ENCODE measurements at regions not wholly inside any gene's neighbourhood (a gene's known extent, or its start where the extent isn't known, plus 50 kb on each side); places are given as distances from the start of the nearest gene placed in this dataset.

DNA sequence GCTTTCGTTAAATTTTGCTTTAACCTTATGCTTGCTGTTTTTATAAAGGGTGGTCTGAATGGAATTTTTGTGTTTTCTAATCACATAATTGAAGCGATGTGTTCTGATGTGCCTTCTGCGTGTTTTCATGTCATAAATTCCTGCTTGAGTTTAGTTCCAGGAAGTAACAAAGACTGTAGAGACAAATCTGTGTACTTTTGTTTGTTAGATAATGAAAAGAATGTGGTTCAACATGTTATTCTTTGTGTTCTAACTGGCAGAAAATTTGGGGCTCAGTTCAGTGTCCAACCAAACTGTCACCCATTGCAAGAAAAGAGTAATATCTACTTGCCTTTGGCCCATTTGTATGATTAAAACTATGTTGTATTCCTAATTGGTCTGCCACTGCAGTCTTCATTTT, 324.0 kb downstream of the DIPK2A start:
- DNase-seq (ENCODE audit: low read depth in 2 of 2): no peak

GRCh38 chr3:144296808-144297207, 325.2 kb downstream of the DIPK2A start:
- no peak for DNase-seq (ENCODE audit: low read depth in 2 of 2)

DNA sequence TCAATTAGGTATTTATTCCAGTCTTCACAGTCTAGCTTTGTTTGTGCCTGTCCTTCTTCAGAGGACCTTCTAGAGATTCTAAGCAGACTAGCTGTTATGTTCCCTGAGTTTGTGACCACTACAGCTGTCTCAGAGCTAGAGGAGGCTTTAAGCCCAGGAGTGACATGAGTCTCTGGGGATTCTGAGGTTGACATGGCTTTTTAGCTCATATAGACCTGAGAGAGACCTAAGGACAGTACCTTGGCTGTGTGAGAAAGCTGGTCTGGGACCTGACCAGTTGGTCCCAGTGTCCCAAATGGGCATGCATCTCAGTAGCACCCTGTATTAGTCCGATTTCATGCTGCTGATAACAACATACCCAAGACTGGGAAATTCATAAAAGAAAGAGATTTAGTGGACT, 330.2 kb downstream of the DIPK2A start:
- no peak for DNase-seq (ENCODE audit: low read depth in 2 of 2)

- no peak for DNase-seq (ENCODE audit: low read depth in 2 of 2)
Observed at GRCh38 chr3:144307951-144308350, 336.3 kb downstream of the DIPK2A start.

DNA sequence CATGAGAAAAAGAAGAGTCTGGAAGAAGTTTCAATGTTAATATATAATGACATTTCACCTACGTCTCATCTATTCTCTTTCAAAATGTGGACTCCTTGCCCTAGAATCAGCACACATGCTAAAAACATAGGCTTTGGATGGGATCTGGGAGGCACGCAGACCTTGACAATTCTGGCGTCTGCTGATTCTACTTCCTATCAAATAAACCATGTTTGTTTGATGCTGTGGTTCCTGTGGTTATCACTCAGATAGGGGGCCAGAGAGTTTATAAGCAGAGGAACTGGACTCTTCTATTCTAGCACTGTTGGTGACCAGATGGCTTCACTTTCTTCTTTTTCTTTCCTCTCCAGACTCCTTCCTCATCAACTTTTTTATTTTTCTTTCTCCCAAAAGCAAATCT, 336.8 kb downstream of the DIPK2A start:
- DNase-seq (ENCODE audit: low read depth in 2 of 2): no peak

- DNase-seq (ENCODE audit: low read depth in 2 of 2): no peak
Observed at GRCh38 chr3:144312702-144313101, 341.1 kb downstream of the DIPK2A start.

DNA sequence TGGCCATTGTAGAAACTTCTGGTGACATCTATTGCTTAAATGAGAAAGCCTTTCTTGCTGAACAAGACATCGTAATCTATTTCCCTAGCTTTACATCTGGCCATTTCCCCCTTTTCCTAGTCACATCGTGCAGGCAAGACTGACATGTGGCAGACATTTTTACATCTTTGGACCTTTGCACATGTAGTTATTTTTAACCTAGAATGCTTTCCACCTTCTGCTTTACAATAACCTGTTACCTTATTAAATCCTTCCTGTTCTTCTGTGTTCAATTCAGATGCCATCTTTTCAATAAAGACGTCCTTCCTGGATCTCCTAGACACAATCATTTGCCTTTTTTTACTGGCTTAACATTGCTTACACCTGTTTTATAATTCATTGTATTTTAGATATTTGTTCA, 343.3 kb downstream of the DIPK2A start:
- DNase-seq (ENCODE audit: low read depth in 2 of 2): no peak

DNA sequence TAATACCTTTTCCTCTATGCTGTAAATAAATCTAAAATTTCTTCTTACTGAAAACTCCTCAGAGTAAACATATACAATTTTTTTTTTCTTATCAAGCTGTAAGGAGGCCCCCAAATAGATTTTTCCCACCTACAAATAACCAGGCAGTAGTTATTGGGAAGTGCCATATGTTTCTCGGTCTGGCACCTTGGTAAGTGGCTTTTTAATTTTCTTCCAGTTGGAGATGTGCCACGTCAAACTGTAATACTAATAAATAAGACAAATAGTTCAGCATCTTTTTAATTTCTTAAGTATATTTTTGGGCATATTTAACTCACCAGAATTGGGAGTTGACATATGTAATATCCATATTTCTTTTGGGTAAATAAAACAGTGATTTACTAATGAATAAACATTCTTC, 346.3 kb downstream of the DIPK2A start:
- DNase-seq (ENCODE audit: low read depth in 2 of 2): no peak

GRCh38 chr3:144324076-144324475, 352.5 kb downstream of the DIPK2A start:
- DNase-seq (ENCODE audit: low read depth in 2 of 2): no peak

DNA sequence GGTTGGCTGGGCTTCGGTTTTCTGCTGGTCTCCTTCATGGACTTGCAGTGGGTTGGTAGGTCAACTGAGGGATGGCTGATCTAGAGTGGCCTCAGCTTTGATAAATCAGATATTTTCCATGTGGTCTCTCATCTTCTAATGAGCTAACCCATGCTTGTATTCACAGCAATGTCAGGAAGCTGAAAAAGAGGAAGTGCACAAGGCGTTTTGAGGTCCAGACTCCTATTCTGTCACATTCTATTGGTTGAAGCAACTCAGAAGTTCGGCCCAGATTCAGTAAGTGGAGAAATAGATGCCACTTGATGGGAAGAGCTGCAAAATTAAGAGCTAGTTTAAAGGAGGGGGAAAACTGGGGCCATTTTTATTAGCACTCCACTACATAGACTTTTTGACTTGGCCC, 361.2 kb downstream of the DIPK2A start:
- DNase-seq (ENCODE audit: low read depth in 2 of 2): no peak

- no peak for DNase-seq (ENCODE audit: low read depth in 2 of 2)
Observed at GRCh38 chr3:144341471-144341870, 369.8 kb downstream of the DIPK2A start.

DNA sequence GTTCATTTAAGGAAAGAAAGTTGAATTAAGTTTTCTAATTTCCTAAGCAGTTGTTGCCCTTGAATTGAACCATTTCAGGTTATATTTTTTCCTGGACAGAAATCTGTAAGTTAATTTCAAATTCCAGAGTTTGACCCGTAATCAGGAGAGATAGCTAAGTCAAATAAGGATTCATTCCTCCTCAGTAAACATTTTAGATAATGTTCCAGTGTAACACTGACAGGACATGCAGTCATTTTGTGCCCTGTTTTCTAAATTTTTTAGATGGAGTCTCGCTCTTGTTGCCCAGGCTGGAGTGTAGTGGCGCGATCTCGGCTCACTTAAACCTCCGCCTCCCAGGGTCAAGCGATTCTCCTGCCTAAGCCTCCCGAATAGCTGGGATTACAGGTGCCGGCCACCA, 371.7 kb downstream of the DIPK2A start:
- no peak for DNase-seq (ENCODE audit: low read depth in 2 of 2)

GRCh38 chr3:144343777-144344176, 372.2 kb downstream of the DIPK2A start:
- no peak for DNase-seq (ENCODE audit: low read depth in 2 of 2)

DNA sequence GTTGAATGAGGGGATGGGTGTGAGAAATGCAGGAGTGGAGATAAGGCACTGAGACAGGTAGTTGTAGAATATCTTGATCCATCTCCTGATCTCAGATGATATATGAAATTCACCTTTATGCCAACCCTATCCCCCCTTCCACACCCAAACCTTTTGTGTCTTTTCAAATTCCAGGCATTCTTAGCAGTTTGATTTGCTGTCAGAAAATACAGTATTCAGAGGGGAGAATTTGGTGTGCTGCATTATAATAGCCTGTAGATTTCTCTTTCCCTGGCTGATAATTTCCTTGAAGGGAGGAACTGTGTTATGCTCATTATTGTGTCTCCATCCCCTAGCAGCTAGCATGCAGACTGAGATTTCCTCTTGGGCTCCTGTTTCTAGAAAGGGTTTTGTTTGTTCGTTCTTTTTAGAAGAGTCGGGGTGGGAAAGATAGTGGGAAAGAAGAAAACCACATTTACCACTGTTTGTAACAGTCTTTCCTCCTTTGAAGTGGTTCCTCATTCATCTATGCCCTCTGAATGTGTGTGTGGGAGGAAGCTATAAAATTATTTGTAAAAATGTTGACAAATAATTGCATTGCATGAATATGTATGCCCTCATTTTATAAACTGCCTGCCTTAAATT, 373.4 kb downstream of the DIPK2A start:
- DNase-seq (ENCODE audit: low read depth in 2 of 2): no peak

- no peak for DNase-seq (ENCODE audit: low read depth in 2 of 2)
Observed at GRCh38 chr3:144350125-144350524, 378.5 kb downstream of the DIPK2A start.

DNA sequence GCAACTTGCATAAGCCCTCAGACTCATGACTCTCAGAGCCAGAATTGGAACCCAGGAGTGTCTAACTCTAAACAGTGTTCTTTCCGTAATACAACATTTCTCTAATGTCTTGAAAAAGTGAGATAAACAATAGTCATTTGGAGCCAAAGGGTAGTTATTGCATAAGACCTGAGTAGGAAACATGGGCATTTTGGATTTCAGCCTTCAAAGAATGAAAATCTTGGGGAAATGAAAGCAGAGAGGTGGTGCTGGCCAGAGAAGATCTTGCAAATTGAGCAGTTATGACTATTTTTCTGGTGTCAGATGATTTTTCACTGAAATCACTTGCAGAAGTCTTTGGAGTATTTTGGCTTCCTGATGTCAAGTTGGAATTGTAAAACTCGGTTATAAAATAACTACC, 379.4 kb downstream of the DIPK2A start:
- DNase-seq (ENCODE audit: low read depth in 2 of 2): no peak

DNA sequence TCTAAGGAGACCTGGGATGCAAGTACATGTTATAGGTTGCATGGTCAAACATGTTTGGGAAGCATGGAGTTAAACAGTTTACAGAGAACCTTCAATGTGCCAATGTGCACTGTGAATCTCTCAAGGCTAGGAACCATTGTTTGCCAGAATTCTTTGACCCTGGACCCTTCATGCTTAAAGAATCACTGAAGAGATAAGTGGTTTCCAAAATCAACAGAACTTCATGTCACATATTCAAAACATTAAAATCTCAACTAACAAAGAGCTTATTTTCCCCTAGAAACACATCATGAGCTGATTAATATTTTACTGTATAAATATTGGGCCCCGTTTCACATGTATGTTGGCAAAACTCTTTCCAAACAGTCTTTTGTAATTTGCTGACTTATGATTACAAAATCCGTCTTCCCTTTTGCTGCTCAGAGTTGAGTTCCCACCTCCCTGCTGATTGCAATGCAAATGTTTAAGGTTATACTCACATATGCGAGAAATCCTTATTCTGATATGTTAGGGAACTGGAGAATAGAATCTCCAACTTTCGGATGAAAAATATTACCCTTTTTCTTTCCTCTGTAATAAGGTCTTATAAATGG, 380.2 kb downstream of the DIPK2A start:
- no peak for DNase-seq (ENCODE audit: low read depth in 2 of 2)

GRCh38 chr3:144358191-144358590, 386.6 kb downstream of the DIPK2A start:
- DNase-seq (ENCODE audit: low read depth in 2 of 2): no peak

DNA sequence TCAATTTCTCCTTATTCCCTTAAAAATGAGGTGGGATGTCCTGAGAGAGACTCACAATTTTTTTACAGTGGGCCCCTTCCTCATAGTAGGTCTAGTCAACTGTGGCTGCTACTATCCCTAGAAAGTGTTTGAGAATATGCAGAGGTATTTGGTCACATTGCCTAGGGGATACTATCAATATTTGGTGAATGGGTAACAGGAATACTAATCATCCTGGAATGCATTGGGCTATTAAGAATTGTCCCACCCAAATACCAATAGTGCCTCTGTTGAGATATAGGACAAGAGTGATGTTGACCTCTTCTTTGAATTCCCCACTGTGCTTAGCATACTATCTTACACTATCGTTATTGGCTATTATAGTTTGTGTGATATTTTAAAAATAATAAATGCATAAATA, 389.4 kb downstream of the DIPK2A start:
- DNase-seq (ENCODE audit: low read depth in 2 of 2): no peak

GRCh38 chr3:144362126-144362525, 390.5 kb downstream of the DIPK2A start:
- no peak for DNase-seq (ENCODE audit: low read depth in 2 of 2)

DNA sequence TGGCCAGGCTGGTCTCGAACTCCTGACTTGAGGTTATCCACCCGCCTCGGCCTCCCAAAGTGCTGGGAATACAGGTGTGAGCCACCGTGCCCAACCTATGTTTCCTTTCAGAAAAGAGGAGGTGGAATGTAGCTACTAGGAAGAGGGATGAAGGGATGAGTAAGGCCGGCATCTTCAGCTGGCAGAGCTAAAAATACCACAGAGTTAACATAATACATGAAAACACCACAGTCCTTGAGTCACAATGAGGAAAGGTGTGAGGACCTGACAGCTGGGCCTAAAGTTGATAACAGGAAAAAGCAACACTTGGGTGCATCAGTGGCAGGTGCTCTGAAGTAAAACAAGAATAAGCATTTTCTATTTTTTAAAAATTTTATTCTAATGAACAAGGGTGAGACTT, 392.2 kb downstream of the DIPK2A start:
- DNase-seq (ENCODE audit: low read depth in 2 of 2): no peak

GRCh38 chr3:144364737-144365136, 393.1 kb downstream of the DIPK2A start:
- DNase-seq (ENCODE audit: low read depth in 2 of 2): no peak

GRCh38 chr3:144369129-144369879, 397.7 kb downstream of the DIPK2A start:
- no peak for DNase-seq (ENCODE audit: low read depth in 2 of 2)

All from stimulated activated CD4-positive, alpha-beta T cell treated with anti-CD3 and anti-CD28 coated beads, Interleukin-4, amount 100 ng/mL, for 48 hours (primary cell).